A673 (cell line): ENCODE measurements at regions not wholly inside any gene's neighbourhood (a gene's known extent, or its start where the extent isn't known, plus 50 kb on each side); places are given as distances from the start of the nearest gene placed in this dataset.

Experiments
- BruUV-seq: library from RNA; stranded (reverse); fragments of 400-500 nt; replicated peaks from 2 replicates; lab custom pipeline; 2021; lab: Mats Ljungman, UMichigan
- CTCF ChIA-PET: fragments of 300-600 bp; sonication (Branson Sonifier 250); formaldehyde crosslinking; loops from one replicate; lab custom pipeline; 2022; ENCODE audit warnings: antibody characterized with exemption; lab: Charles Lee
- POLR2A ChIA-PET: fragments of 300-600 bp; sonication (Branson Sonifier 250); formaldehyde crosslinking; loops from one replicate; lab custom pipeline; 2022; ENCODE audit warnings: antibody characterized with exemption; ENCODE audit not compliant: low non-redundant PET; lab: Charles Lee
- DNase-seq: peaks from one replicate; pipeline ENCODE4 v3.0.0-alpha.2; 2015; ENCODE audit warnings: low spot score
- H3K27ac ChIP-seq: fragments of 200-600 bp; sonication (generic); 2 replicates; pipeline ENCODE4 v1.5.1; 2016; ENCODE audit warnings: mixed run types, low read depth, mild to moderate bottlenecking, mixed read lengths, antibody characterized with exemption, low read length; ENCODE audit not compliant: poor library complexity, severe bottlenecking
- H3K27me3 ChIP-seq: fragments of 200-600 bp; sonication (generic); replicated peaks from 2 replicates; pipeline ENCODE4 v1.6.1; 2017; ENCODE audit warnings: mixed run types, low read depth, mild to moderate bottlenecking, mixed read lengths, antibody characterized with exemption, low read length; ENCODE audit not compliant: insufficient read depth, poor library complexity
- H3K36me3 ChIP-seq: fragments of 200-600 bp; sonication (generic); 2 replicates; pipeline ENCODE4 v1.6.1; 2016; ENCODE audit warnings: mixed run types, mild to moderate bottlenecking, mixed read lengths, antibody characterized with exemption, low read length; ENCODE audit not compliant: insufficient read depth, poor library complexity, severe bottlenecking
- H3K4me1 ChIP-seq: fragments of 200-600 bp; sonication (generic); 2 replicates; pipeline ENCODE4 v1.6.1; 2017; ENCODE audit warnings: mixed run types, mild to moderate bottlenecking, mixed read lengths, antibody characterized with exemption, low read length; ENCODE audit not compliant: insufficient read depth, poor library complexity, severe bottlenecking
- H3K4me3 ChIP-seq: fragments of 200-600 bp; sonication (generic); 2 replicates; pipeline ENCODE4 v1.5.1; 2016; ENCODE audit warnings: low read depth, mixed run types, mild to moderate bottlenecking, mixed read lengths, low read length; ENCODE audit not compliant: poor library complexity, severe bottlenecking
- H3K9me3 ChIP-seq: fragments of 200-600 bp; sonication (generic); 2 replicates; pipeline ENCODE4 v1.6.1; 2016; ENCODE audit warnings: mixed run types, low read depth, mild to moderate bottlenecking, mixed read lengths, antibody characterized with exemption, low read length; ENCODE audit not compliant: poor library complexity, severe bottlenecking
- EZH2 ChIP-seq: fragments of 200-600 bp; sonication (generic); IDR thresholded peaks from 2 replicates; pipeline ENCODE4 v1.6.1; 2017; ENCODE audit warnings: borderline replicate concordance, low read depth, mild to moderate bottlenecking, mixed read lengths, antibody characterized with exemption, low read length; ENCODE audit not compliant: poor library complexity, severe bottlenecking
- intact Hi-C: fragments of 100-400 bp; cut with micrococcal nuclease; formaldehyde crosslinking; loops from one replicate; pipeline ENCODE4 v1.10.0; 2022; ENCODE audit not compliant: unreplicated experiment
- TF ChIP-seq, protein P1 (sequence below): fragments of 300-800, 200-600 bp; sonication (generic); conservative IDR thresholded peaks from 2 replicates; pipeline ENCODE4 v1.5.1; 2017; ENCODE audit warnings: low read depth, mild to moderate bottlenecking, antibody characterized with exemption, low read length, moderate library complexity, mixed read lengths

DNA sequence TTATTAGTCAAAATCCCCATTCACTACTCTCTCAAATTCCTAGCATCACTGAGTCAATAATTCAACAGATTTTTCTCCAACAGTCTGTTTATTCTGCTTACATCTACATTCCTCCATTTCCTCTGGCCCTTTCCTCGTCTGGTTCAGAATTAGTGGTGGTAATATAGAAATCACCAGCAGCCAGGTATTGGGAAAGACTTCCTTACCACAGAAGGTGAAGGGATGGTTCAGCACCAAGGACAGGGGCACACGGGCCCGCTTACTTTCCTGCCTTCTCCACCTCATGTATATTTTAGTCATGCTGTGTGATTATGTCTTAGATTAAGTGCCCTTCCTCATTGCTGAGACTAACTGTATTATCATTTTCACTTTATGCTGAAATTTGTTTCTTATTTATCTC lies 70.4 kb upstream of the APBB1IP start:
- CTCF ChIA-PET = no interaction called here
- Histone ChIP-seq H3K9me3 (no peaks in the 10 kb centered on the region), H3K36me3 (no peaks in the 10 kb centered on the region), H3K27ac (no peak overlapping the region), H3K27me3 (peaks cover 10% of the 10 kb centered on the region), H3K4me1 (no peaks in the 10 kb centered on the region), H3K4me3 (no peak overlapping the region)
- intact Hi-C loops = no loop called here
- no TSS peak for BruUV-seq
- POLR2A ChIA-PET = no interaction called here
- no peak for TF ChIP-seq EZH2
- TF ChIP-seq, protein P1, sequence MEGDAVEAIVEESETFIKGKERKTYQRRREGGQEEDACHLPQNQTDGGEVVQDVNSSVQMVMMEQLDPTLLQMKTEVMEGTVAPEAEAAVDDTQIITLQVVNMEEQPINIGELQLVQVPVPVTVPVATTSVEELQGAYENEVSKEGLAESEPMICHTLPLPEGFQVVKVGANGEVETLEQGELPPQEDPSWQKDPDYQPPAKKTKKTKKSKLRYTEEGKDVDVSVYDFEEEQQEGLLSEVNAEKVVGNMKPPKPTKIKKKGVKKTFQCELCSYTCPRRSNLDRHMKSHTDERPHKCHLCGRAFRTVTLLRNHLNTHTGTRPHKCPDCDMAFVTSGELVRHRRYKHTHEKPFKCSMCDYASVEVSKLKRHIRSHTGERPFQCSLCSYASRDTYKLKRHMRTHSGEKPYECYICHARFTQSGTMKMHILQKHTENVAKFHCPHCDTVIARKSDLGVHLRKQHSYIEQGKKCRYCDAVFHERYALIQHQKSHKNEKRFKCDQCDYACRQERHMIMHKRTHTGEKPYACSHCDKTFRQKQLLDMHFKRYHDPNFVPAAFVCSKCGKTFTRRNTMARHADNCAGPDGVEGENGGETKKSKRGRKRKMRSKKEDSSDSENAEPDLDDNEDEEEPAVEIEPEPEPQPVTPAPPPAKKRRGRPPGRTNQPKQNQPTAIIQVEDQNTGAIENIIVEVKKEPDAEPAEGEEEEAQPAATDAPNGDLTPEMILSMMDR = no peak
- DNase-seq = peak; percentile 58

DNA sequence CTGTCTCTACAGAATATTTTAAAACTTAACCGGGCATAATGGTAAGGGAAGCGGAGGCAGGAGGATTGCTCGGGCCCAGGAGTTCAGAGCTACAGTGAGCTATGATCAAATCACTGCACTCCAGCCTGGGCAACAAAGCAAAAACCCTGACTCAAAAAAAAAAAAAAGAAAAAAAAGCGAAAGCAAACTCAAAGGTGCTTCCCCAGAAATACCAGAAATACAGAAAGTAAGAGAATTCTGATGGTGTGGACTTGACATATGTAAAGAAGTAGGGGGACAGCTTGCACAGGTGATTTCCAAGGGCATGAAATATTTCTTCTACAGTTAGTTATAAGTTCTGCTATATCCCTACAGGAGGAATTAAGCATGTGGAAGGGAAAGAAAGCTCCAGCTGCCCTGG lies 69.7 kb upstream of the APBB1IP start:
- CTCF ChIA-PET = no interaction called here
- Histone ChIP-seq H3K27me3 (peaks cover 16% of the 10 kb centered on the region), H3K36me3 (no peaks in the 10 kb centered on the region), H3K4me1 (no peaks in the 10 kb centered on the region), H3K9me3 (no peaks in the 10 kb centered on the region), H3K27ac (no peak overlapping the region), H3K4me3 (no peak overlapping the region)
- TF ChIP-seq EZH2 = no peak
- TF ChIP-seq, protein P1 = no peak
- BruUV-seq = no TSS peak
- no peak for DNase-seq
- POLR2A ChIA-PET = no interaction called here
- intact Hi-C loops = no loop called here

DNA sequence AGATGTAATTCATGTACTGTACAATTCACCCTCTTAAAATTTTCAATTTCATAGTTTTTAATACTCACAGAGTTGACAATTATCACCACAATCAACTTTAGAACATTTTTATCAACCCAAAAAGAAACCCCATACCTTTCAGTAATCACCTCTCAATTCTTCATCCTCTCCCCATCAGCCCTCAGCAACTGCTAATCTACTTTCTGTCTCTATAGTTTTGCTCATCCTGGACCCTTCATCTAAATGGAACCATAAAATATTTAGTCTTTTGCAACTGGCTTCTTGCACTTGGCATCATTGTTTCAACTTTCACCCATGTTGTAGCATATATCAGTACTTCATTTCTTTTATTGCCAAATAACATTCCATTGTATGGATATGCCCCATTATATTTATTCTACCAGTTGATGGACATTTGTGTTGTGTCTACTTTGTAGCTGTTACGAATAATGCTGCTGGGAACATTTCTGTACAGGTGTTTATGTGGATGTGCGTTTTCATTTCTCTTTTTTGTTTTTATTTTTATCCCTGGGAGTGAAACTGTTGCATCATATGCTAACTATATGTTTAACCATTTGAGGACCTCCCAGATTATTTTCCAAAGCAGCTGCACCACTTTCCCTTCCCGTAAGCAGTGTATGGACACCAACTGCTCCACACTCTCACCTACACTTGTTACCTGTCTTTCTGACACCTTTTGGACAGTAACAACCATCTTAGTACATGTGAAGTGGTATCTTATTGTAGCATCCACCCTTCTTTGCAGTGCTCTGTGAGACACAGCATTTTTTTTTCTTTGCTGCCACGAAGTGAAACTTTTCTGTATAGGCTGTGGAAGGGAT lies 65.4 kb upstream of the APBB1IP start:
- ChIA-PET CTCF (no interaction called here), POLR2A (no interaction called here)
- peaks cover 54% of the 10 kb centered on the region for H3K27me3 ChIP-seq
- H3K36me3 ChIP-seq = no peaks in the 10 kb centered on the region
- H3K9me3 ChIP-seq = no peaks in the 10 kb centered on the region
- no peak overlapping the region for H3K4me3 ChIP-seq
- TF ChIP-seq, protein P1 = no peak
- no peaks in the 10 kb centered on the region for H3K4me1 ChIP-seq
- DNase-seq = no peak
- no peak overlapping the region for H3K27ac ChIP-seq
- intact Hi-C loops = no loop called here
- BruUV-seq = no TSS peak
